K562 (cell line): ENCODE measurements at regions not wholly inside any gene's neighbourhood (a gene's known extent, or its start where the extent isn't known, plus 50 kb on each side); places are given as distances from the start of the nearest gene placed in this dataset.

ENCODE experiments used
- ATAC-seq: fragments of 200-7000 bp; cut with Tn5 transposase; 3 replicates; pipeline ENCODE4 v1.9.1; 2020; ENCODE audit warnings: moderate library complexity
- BruUV-seq: library from RNA; stranded (reverse); fragments of 400-500 nt; replicated peaks from 2 replicates; lab custom pipeline; 2021; lab: Mats Ljungman, UMichigan
- CTCF ChIA-PET: fragments of 300-600 bp; formaldehyde crosslinking; extraction: SDS; loops from one replicate; lab custom pipeline; 2021; ENCODE audit warnings: low intra/inter-chr PET ratio; lab: Yijun Ruan, JAX
- POLR2A ChIA-PET: fragments of 300-600, 350-650 bp; sonication (Branson Sonifier 250); formaldehyde crosslinking; extraction: SDS; loops from one replicate; lab custom pipeline; 2021; ENCODE audit warnings: antibody characterized with exemption, inconsistent platforms; lab: Yijun Ruan, JAX
- DNase-seq, 4 experiments: peaks; one replicate each; pipeline versions ENCODE4 v3.0.0 to v3.0.0-alpha.2; 2011 to 2018; ENCODE audit warnings: low spot score in 3 of 4, mixed read lengths in 3 of 4; ENCODE audit errors: extremely low read depth in 1 of 4
- FAIRE-seq: peaks from 2 replicates; lab custom pipeline; 2011; peaks lifted over from hg19 to GRCh38; lab: Jason Lieb, UNC
- H2AFZ ChIP-seq: 2 replicates; pipeline ENCODE4 v1.6.0; 2011; ENCODE audit warnings: low read depth, low read length, control low read depth, inconsistent platforms
- H3K27ac ChIP-seq: fragments of 200-600 bp; 3 replicates; pipeline ENCODE4 v1.8.0; 2011; ENCODE audit warnings: low read depth, mild to moderate bottlenecking, control low read depth, inconsistent platforms, low read length, moderate library complexity, mixed read lengths; ENCODE audit errors: extremely low read depth
- H3K27me3 ChIP-seq, 2 experiments: fragments of 300-600 bp in 1 of 2; 2 replicates in 1 of 2; 3 replicates in 1 of 2; pipeline versions ENCODE4 v1.6.0 to v1.8.0; 2011; ENCODE audit warnings: inconsistent platforms in 2 of 2, low read length in 2 of 2, mild to moderate bottlenecking in 1 of 2, mixed read lengths in 1 of 2, moderate library complexity in 1 of 2; ENCODE audit not compliant: control insufficient read depth in 2 of 2, insufficient read depth in 2 of 2
- H3K36me3 ChIP-seq: fragments of 300-600 bp; 3 replicates; pipeline ENCODE4 v1.8.0; 2011; ENCODE audit warnings: mild to moderate bottlenecking, low read length, inconsistent platforms; ENCODE audit not compliant: control insufficient read depth, insufficient read depth
- H3K4me1 ChIP-seq, 2 experiments: fragments of 200-600 bp in 1 of 2; replicated peaks in 1 of 2; 2 replicates in 1 of 2; 3 replicates in 1 of 2; pipeline versions ENCODE4 v1.5.1 to v1.8.0; 2011; ENCODE audit warnings: inconsistent platforms in 2 of 2, low read length in 2 of 2, mild to moderate bottlenecking in 1 of 2, mixed read lengths in 1 of 2, moderate library complexity in 1 of 2; ENCODE audit not compliant: control insufficient read depth in 2 of 2, insufficient read depth in 2 of 2
- H3K4me2 ChIP-seq: 2 replicates; pipeline ENCODE4 v1.6.1; 2011; ENCODE audit warnings: low read length, control low read depth, inconsistent platforms, mixed read lengths; ENCODE audit not compliant: insufficient read depth
- H3K4me3 ChIP-seq: fragments of 200-600 bp; sonication (generic), shearing (Covaris generic); 2 replicates; pipeline ENCODE4 v1.5.1; 2016; ENCODE audit warnings: control low read depth, inconsistent platforms
- H3K79me2 ChIP-seq: fragments of 200-600 bp; 3 replicates; pipeline ENCODE4 v1.8.0; 2011; ENCODE audit warnings: low read length, inconsistent platforms; ENCODE audit not compliant: control insufficient read depth, insufficient read depth
- H3K9ac ChIP-seq, 2 experiments: 2 replicates each; pipeline versions ENCODE4 v1.6.0 to v1.6.1; 2011; ENCODE audit warnings: low read depth in 2 of 2, low read length in 2 of 2, control low read depth in 1 of 2, inconsistent platforms in 1 of 2, mild to moderate bottlenecking in 1 of 2, mixed read lengths in 1 of 2; ENCODE audit not compliant: insufficient read depth in 1 of 2
- H3K9me1 ChIP-seq: one replicate; pipeline ENCODE4 v1.6.0; 2011; ENCODE audit warnings: inconsistent platforms, mild to moderate bottlenecking, low read length, moderate library complexity; ENCODE audit not compliant: control insufficient read depth, insufficient read depth
- H3K9me3 ChIP-seq: replicated peaks from 2 replicates; pipeline ENCODE4 v1.5.1; 2011; ENCODE audit warnings: low read depth, low read length, inconsistent platforms; ENCODE audit not compliant: control insufficient read depth, insufficient read depth
- H4K20me1 ChIP-seq: replicated peaks from 2 replicates; pipeline ENCODE4 v1.6.1; 2011; ENCODE audit warnings: low read length, inconsistent platforms, mixed read lengths; ENCODE audit not compliant: control insufficient read depth, insufficient read depth
- ARID2 ChIP-seq: fragments of 450-650 bp; IDR thresholded peaks from 2 replicates; pipeline ENCODE4 v1.6.1; 2017; ENCODE audit warnings: antibody characterized with exemption, mild to moderate bottlenecking
- CBFB ChIP-seq: sonication (generic); formaldehyde crosslinking; IDR thresholded peaks from 2 replicates; pipeline ENCODE4 v1.4.0; 2020; ENCODE audit warnings: mild to moderate bottlenecking, missing genetic modification reagents
- CXXC5 ChIP-seq: fragments of 250-450 bp; sonication (Bioruptor Pico); IDR thresholded peaks from 2 replicates; pipeline ENCODE4 v1.8.0; 2022; ENCODE audit warnings: inconsistent platforms, mild to moderate bottlenecking, moderate library complexity
- KLF16 ChIP-seq: IDR thresholded peaks from 2 replicates; pipeline ENCODE4 v1.6.1; 2016; ENCODE audit warnings: antibody characterized with exemption
- MCM2 ChIP-seq: fragments of 450-650 bp; IDR thresholded peaks from 2 replicates; pipeline ENCODE4 v1.6.1; 2017; ENCODE audit warnings: low read depth, mild to moderate bottlenecking
- NFYB ChIP-seq: IDR thresholded peaks from 2 replicates; pipeline ENCODE4 v1.6.1; 2011; ENCODE audit warnings: mild to moderate bottlenecking, moderate library complexity; ENCODE audit not compliant: insufficient read length; ENCODE audit errors: extremely low read depth
- NR1H2 ChIP-seq: sonication (generic); formaldehyde crosslinking; IDR thresholded peaks from 2 replicates; pipeline ENCODE4 v1.4.0; 2020; ENCODE audit warnings: mild to moderate bottlenecking, missing genetic modification reagents
- POLR2AphosphoS5 ChIP-seq: IDR thresholded peaks from 2 replicates; pipeline ENCODE4 v1.6.1; 2011; ENCODE audit warnings: mild to moderate bottlenecking, low read depth, low read length, moderate library complexity; ENCODE audit not compliant: control insufficient read depth, insufficient read depth
- TRIM28 ChIP-seq: fragments of 450-650 bp; IDR thresholded peaks from 2 replicates; pipeline ENCODE4 v1.6.1; 2017
- ZNF134 ChIP-seq: fragments of 250-450 bp; sonication (Bioruptor Pico); conservative IDR thresholded peaks from 2 replicates; pipeline ENCODE4 v1.4.0; 2020
- ZNF224 ChIP-seq: sonication (generic); formaldehyde crosslinking; IDR thresholded peaks from 2 replicates; pipeline ENCODE4 v1.8.0; 2022; ENCODE audit warnings: mild to moderate bottlenecking, missing genetic modification reagents
- ZNF384 ChIP-seq: IDR thresholded peaks from 2 replicates; pipeline ENCODE4 v1.6.1; 2012; ENCODE audit warnings: low read depth, low read length, improper control_type of control experiment
- ZNF583 ChIP-seq: fragments of 250-450 bp; sonication (Bioruptor Pico); IDR thresholded peaks from 2 replicates; pipeline ENCODE4 v1.4.0; 2020
- WGBS: fragments of 100-300 bp; shearing (Covaris generic); methylation state at CpG from one replicate; pipeline ENCODE4 v1.1.6; 2016; ENCODE audit warnings: low coverage, mixed read lengths; ENCODE audit not compliant: insufficient coverage; ENCODE audit errors: missing lambda C conversion rate; 5-methylcytosine and 5-hydroxymethylcytosine counted together
- in situ Hi-C: fragments of 300-500 bp; cut with MboI; formaldehyde crosslinking; loops from 4 replicates; pipeline ENCODE4 v1.15.0; 2018; ENCODE audit warnings: inconsistent platforms, mixed read lengths
- intact Hi-C: fragments of 100-400 bp; cut with micrococcal nuclease; formaldehyde crosslinking; loops from 2 replicates; pipeline ENCODE4 v1.14.2; 2022
- TF ChIP-seq, protein P1 (sequence below): fragments of 450-650 bp; IDR thresholded peaks from 2 replicates; pipeline ENCODE4 v1.6.1; 2016; ENCODE audit warnings: low read depth, mild to moderate bottlenecking, moderate library complexity
- TF ChIP-seq, protein P2 (sequence below): fragments of 250-450 bp; sonication (Bioruptor Pico); IDR thresholded peaks from 2 replicates; pipeline ENCODE4 v1.5.0; 2021; ENCODE audit warnings: mild to moderate bottlenecking, borderline replicate concordance
- TF ChIP-seq, protein P3 (sequence below), 2 experiments: fragments of 450-650 bp in 1 of 2; sonication (generic) in 1 of 2; formaldehyde crosslinking in 1 of 2; IDR thresholded peaks in 1 of 2; conservative IDR thresholded peaks in 1 of 2; 2 replicates each; pipeline versions ENCODE4 v1.6.1 to v1.8.1; 2016 to 2023; ENCODE audit warnings: mild to moderate bottlenecking in 2 of 2, moderate library complexity in 2 of 2, inconsistent platforms in 1 of 2, missing genetic modification reagents in 1 of 2
- TF ChIP-seq, protein P4 (sequence below): fragments of 250-450 bp; sonication (Bioruptor Pico); IDR thresholded peaks from 2 replicates; pipeline ENCODE4 v1.8.0; 2021; ENCODE audit warnings: moderate library complexity, mild to moderate bottlenecking, inconsistent platforms
- TF ChIP-seq, protein P5 (sequence below): fragments of 150-350 bp; IDR thresholded peaks from 2 replicates; pipeline ENCODE4 v1.6.1; 2014; ENCODE audit warnings: low read depth, mild to moderate bottlenecking, low read length, borderline replicate concordance

DNA sequence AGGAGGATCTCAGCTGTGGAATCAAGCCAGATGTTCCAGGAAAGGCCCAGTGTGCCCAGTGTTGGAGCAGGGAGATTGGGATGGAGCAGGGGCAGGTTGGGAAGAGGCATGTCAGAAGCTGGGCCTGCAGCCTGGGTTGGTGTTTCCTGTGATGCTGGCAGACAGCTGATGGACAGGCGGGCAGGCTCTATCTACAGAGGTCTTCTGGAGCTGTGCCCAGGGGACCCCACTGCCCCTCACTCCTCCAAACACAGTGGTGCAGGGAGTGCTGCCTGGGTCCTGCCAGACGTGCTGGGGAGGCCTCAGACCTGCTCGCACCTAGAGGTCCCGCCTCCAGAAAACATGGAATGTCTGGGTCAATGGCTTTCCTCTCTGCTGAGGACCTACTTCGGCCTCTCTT is 182.9 kb upstream of the TCERG1L start:
- intact Hi-C loops (no loop called here), in situ Hi-C loops (no loop called here)
- Histone ChIP-seq H3K9me3 (no peaks in the 10 kb centered on the region), H2AFZ (no peak overlapping the region), H3K27ac (no peak overlapping the region), H3K79me2 (no peaks in the 10 kb centered on the region), H3K4me1 (no peaks in the 10 kb centered on the region), H3K9ac (no peak overlapping the region), H3K4me2 (no peak overlapping the region), H3K27me3 (no peaks in the 10 kb centered on the region), H3K36me3 (no peaks in the 10 kb centered on the region), H4K20me1 (no peaks in the 10 kb centered on the region), H3K4me3 (no peak overlapping the region), H3K9me1 (no peaks in the 10 kb centered on the region)
- BruUV-seq: no TSS peak
- FAIRE-seq: no peak
- TF ChIP-seq, protein P1, sequence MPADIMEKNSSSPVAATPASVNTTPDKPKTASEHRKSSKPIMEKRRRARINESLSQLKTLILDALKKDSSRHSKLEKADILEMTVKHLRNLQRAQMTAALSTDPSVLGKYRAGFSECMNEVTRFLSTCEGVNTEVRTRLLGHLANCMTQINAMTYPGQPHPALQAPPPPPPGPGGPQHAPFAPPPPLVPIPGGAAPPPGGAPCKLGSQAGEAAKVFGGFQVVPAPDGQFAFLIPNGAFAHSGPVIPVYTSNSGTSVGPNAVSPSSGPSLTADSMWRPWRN: no peak
- TF ChIP-seq CXXC5 (CRISPR knock-in tag) (no peak), NFYB (no peak), ZNF384 (no peak), NR1H2 (CRISPR knock-in tag) (no peak), ZNF134 (no peak), POLR2AphosphoS5 (no peak), KLF16 (no peak), MCM2 (no peak), CBFB (CRISPR knock-in tag) (no peak), TRIM28 (no peak), ZNF224 (no peak), ZNF583 (CRISPR knock-in tag) (no peak), ARID2 (no peak)
- TF ChIP-seq, protein P2, sequence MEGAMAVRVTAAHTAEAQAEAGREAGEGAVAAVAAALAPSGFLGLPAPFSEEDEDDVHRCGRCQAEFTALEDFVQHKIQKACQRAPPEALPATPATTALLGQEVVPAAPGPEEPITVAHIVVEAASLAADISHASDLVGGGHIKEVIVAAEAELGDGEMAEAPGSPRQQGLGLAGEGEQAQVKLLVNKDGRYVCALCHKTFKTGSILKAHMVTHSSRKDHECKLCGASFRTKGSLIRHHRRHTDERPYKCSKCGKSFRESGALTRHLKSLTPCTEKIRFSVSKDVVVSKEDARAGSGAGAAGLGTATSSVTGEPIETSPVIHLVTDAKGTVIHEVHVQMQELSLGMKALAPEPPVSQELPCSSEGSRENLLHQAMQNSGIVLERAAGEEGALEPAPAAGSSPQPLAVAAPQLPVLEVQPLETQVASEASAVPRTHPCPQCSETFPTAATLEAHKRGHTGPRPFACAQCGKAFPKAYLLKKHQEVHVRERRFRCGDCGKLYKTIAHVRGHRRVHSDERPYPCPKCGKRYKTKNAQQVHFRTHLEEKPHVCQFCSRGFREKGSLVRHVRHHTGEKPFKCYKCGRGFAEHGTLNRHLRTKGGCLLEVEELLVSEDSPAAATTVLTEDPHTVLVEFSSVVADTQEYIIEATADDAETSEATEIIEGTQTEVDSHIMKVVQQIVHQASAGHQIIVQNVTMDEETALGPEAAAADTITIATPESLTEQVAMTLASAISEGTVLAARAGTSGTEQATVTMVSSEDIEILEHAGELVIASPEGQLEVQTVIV (CRISPR knock-in tag): no peak
- TF ChIP-seq, protein P3, sequence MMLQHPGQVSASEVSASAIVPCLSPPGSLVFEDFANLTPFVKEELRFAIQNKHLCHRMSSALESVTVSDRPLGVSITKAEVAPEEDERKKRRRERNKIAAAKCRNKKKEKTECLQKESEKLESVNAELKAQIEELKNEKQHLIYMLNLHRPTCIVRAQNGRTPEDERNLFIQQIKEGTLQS (IDR thresholded peaks at IDR 0.05): no peak
- TF ChIP-seq, protein P3 (CRISPR knock-in tag; conservative IDR thresholded peaks at IDR 0.05): no peak
- TF ChIP-seq, protein P4, sequence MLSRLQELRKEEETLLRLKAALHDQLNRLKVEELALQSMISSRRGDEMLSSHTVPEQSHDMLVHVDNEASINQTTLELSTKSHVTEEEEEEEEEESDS (CRISPR knock-in tag): no peak
- TF ChIP-seq, protein P5, sequence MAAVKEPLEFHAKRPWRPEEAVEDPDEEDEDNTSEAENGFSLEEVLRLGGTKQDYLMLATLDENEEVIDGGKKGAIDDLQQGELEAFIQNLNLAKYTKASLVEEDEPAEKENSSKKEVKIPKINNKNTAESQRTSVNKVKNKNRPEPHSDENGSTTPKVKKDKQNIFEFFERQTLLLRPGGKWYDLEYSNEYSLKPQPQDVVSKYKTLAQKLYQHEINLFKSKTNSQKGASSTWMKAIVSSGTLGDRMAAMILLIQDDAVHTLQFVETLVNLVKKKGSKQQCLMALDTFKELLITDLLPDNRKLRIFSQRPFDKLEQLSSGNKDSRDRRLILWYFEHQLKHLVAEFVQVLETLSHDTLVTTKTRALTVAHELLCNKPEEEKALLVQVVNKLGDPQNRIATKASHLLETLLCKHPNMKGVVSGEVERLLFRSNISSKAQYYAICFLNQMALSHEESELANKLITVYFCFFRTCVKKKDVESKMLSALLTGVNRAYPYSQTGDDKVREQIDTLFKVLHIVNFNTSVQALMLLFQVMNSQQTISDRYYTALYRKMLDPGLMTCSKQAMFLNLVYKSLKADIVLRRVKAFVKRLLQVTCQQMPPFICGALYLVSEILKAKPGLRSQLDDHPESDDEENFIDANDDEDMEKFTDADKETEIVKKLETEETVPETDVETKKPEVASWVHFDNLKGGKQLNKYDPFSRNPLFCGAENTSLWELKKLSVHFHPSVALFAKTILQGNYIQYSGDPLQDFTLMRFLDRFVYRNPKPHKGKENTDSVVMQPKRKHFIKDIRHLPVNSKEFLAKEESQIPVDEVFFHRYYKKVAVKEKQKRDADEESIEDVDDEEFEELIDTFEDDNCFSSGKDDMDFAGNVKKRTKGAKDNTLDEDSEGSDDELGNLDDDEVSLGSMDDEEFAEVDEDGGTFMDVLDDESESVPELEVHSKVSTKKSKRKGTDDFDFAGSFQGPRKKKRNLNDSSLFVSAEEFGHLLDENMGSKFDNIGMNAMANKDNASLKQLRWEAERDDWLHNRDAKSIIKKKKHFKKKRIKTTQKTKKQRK: no peak
- WGBS: 0% methylated on average over 2 of the region's 5 CpGs
- DNase-seq: no peak
- ChIA-PET POLR2A (no interaction called here), CTCF (no interaction called here)
- no peak for ATAC-seq
